Vagina (tissue), 2 donors: ENCODE measurements at regions not wholly inside any gene's neighbourhood (a gene's known extent, or its start where the extent isn't known, plus 50 kb on each side); places are given as distances from the start of the nearest gene placed in this dataset.

ENCODE experiments used
- DNase-seq, 2 donors: peaks; one replicate each; pipeline ENCODE4 v3.0.0-alpha.2; 2017; ENCODE audit errors: extremely low spot score in 2 of 2
- H3K27ac ChIP-seq: fragments of 200-600 bp; sonication (generic); one replicate; pipeline ENCODE4 v1.5.1; 2019
- H3K27me3 ChIP-seq: fragments of 200-600 bp; sonication (generic); one replicate; pipeline ENCODE4 v1.5.1; 2019
- H3K36me3 ChIP-seq, 2 donors: fragments of 200-600 bp; sonication (generic); one replicate each; pipeline ENCODE4 v1.5.1; 2017 to 2019
- H3K4me1 ChIP-seq: fragments of 200-600 bp; sonication (generic); one replicate; pipeline ENCODE4 v1.5.1; 2019
- H3K4me3 ChIP-seq, 2 donors: fragments of 200-600 bp; sonication (generic); 1 replicate in 1 of 2; 2 replicates in 1 of 2; pipeline ENCODE4 v1.5.1; 2016 to 2019
- H3K9me3 ChIP-seq: fragments of 200-600 bp; sonication (generic); one replicate; pipeline ENCODE4 v1.5.1; 2019
- POLR2A ChIP-seq, 2 donors: fragments of 450-650 bp; IDR thresholded peaks; one replicate each; pipeline ENCODE4 v1.6.1; 2017; ENCODE audit warnings: antibody characterized with exemption in 2 of 2, mild to moderate bottlenecking in 2 of 2, moderate library complexity in 2 of 2
- POLR2AphosphoS5 ChIP-seq, 2 donors: sonication (generic); formaldehyde crosslinking; IDR thresholded peaks; one replicate each; pipeline ENCODE4 v1.9.0; 2017; ENCODE audit warnings: antibody characterized with exemption in 2 of 2, mild to moderate bottlenecking in 2 of 2, low read depth in 1 of 2; ENCODE audit not compliant: insufficient read depth in 1 of 2
- intact Hi-C: fragments of 100-400 bp; cut with DNase I; formaldehyde crosslinking; loops from one replicate; pipeline ENCODE4 v1.15.1; 2023
- TF ChIP-seq, protein P1 (sequence below), 3 experiments: fragments of 450-650 bp in 2 of 3; fragments of 200-600 bp in 1 of 3; sonication (generic) in 1 of 3; IDR thresholded peaks; one replicate each; pipeline ENCODE4 v1.5.1; 2017 to 2019; ENCODE audit warnings: antibody characterized with exemption in 3 of 3, mild to moderate bottlenecking in 2 of 3, moderate library complexity in 2 of 3

DNA sequence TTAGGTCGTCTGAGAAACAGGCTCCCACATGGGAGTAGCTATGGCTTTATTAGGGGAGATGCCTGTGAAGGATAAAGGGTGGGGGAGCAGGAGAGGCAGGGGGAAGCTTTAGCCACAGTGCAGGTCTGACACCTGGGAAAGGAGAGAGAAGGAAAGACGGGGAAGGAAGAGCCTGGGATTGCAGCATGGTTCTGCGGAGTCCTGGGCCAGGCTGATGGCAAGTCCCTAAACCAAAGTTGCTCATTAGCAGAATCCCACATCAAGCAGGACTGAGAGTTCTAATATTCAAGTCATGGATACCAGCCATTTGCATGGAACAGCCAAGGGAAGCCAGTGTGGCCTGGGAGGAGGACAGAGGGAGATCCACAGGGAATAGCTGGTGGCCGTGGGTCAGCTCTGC, 414.8 kb downstream of the RPS24 start:
- no peaks in the 10 kb centered on the region for H3K9me3 ChIP-seq
- no peak for DNase-seq
- TF ChIP-seq POLR2A (IDR thresholded peaks at IDR 0.05) (no peak), POLR2AphosphoS5 (IDR thresholded peaks at IDR 0.05; ENCODE audit: insufficient read depth in 1 of 2, low read depth in 1 of 2) (no peak)
- TF ChIP-seq, protein P1, sequence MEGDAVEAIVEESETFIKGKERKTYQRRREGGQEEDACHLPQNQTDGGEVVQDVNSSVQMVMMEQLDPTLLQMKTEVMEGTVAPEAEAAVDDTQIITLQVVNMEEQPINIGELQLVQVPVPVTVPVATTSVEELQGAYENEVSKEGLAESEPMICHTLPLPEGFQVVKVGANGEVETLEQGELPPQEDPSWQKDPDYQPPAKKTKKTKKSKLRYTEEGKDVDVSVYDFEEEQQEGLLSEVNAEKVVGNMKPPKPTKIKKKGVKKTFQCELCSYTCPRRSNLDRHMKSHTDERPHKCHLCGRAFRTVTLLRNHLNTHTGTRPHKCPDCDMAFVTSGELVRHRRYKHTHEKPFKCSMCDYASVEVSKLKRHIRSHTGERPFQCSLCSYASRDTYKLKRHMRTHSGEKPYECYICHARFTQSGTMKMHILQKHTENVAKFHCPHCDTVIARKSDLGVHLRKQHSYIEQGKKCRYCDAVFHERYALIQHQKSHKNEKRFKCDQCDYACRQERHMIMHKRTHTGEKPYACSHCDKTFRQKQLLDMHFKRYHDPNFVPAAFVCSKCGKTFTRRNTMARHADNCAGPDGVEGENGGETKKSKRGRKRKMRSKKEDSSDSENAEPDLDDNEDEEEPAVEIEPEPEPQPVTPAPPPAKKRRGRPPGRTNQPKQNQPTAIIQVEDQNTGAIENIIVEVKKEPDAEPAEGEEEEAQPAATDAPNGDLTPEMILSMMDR (IDR thresholded peaks at IDR 0.05) = no peak
- no peaks in the 10 kb centered on the region for H3K36me3 ChIP-seq
- H3K4me1 ChIP-seq = no peaks in the 10 kb centered on the region
- H3K4me3 ChIP-seq = no peak overlapping the region
- no peak overlapping the region for H3K27ac ChIP-seq
- intact Hi-C loops = no loop called here
- H3K27me3 ChIP-seq = no peaks in the 10 kb centered on the region

DNA sequence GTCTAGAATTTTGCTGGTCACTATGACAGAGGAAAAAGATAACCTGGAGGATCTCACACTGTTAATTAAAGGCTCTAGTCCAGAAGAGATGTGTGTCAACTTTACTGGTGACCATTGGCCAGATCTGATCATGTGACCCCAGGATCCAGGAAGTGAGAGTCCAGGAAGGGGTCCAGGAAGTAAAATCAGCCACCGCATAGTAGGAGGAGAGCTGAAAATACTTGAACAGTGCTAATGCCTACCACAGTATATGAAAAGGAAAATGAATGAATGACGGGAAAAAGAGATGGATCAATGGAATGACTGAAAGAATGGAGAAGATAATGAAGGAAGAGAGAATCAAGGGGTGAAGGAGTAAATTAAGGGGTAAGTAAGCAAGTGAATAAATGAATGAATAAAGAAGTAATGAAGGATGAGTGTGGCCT, 415.3 kb downstream of the RPS24 start:
- Histone ChIP-seq H3K4me3 (no peak overlapping the region), H3K9me3 (no peaks in the 10 kb centered on the region), H3K36me3 (no peaks in the 10 kb centered on the region), H3K27ac (no peak overlapping the region), H3K27me3 (no peaks in the 10 kb centered on the region), H3K4me1 (no peaks in the 10 kb centered on the region)
- TF ChIP-seq POLR2A (IDR thresholded peaks at IDR 0.05) (no peak), POLR2AphosphoS5 (IDR thresholded peaks at IDR 0.05; ENCODE audit: insufficient read depth in 1 of 2, low read depth in 1 of 2) (no peak)
- TF ChIP-seq, protein P1 (IDR thresholded peaks at IDR 0.05) = no peak
- DNase-seq = no peak
- intact Hi-C loops = no loop called here

DNA sequence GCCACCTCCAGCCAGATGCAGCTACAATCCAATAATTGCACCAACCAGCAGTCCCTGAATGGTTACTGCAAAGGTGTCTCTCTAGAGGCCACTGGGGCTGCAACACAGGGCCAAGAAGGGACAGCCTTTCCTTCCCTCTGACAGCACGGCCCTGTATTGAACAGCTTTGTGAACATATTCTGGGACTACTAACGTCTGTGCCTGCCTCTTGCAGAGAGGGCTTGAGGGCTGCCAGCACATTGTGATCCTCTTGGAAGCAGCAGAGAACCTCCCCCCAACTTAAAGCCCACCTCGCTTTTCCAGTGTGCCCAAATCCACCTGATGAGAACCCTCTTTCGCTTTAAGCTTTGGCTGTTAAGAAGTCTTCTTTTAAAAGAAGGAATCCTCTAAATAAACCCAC, 415.9 kb downstream of the RPS24 start:
- Histone ChIP-seq H3K27me3 (no peaks in the 10 kb centered on the region), H3K27ac (no peak overlapping the region), H3K36me3 (no peaks in the 10 kb centered on the region), H3K4me1 (no peaks in the 10 kb centered on the region), H3K9me3 (no peaks in the 10 kb centered on the region), H3K4me3 (no peak overlapping the region)
- intact Hi-C loops = no loop called here
- no peak for TF ChIP-seq POLR2A (IDR thresholded peaks at IDR 0.05)
- no peak for TF ChIP-seq POLR2AphosphoS5 (IDR thresholded peaks at IDR 0.05; ENCODE audit: insufficient read depth in 1 of 2, low read depth in 1 of 2)
- TF ChIP-seq, protein P1 (IDR thresholded peaks at IDR 0.05) = no peak
- DNase-seq = no peak

DNA sequence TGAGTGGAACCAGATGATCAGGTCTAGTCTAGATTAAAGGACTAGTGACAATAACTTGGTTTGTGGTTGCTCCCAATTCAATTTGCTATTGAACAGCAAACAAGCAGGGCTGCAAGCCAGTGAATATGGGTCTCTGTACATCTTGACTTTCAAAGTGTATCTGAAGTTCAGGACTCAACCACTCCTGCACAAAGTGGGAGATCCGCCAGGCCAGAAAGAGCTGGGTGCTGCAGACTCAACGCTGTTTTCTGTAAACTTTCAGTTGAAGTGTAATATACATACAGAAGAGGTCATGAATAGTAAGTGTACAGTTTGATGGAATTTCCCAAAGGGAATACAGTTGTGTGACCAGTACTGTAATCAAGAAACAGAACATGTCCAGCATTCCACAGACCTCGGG, 416.6 kb downstream of the RPS24 start:
- intact Hi-C loops = no loop called here
- TF ChIP-seq, protein P1 (IDR thresholded peaks at IDR 0.05) = no peak
- TF ChIP-seq POLR2A (IDR thresholded peaks at IDR 0.05) = no peak
- TF ChIP-seq POLR2AphosphoS5 (IDR thresholded peaks at IDR 0.05; ENCODE audit: insufficient read depth in 1 of 2, low read depth in 1 of 2) = no peak

DNA sequence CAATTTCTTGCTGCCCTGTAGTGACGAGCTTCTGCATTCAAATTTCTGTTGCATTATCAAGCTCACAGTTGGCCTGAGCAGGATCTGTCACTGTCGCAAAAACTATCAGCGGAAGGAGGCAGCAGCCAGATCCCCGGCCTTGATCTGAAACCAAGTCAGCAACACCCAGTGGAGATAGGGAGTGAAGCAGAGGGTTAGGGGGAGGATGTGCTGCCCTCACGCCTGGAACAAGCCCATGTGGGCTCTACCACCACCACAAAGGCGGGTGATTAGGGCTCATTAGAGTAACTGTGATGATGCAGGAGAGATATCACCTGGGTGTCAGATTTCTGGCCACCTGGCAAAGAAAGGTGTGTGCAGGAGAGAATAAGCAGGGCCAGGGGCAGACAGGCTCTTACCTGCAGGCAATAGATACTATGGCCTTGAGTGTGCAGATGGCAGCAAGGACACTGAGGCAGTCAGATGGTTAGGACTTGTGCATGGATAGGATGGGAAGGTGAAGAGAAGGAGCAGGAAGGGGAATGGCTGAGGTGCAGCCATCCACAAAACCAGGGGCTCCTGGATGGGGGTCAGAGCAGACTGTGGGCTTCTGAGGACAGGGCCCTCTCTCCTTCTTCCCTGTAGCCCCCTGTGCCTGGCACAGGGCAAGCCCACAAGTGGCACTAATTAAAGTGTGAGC, 417.3 kb downstream of the RPS24 start:
- H3K4me3 ChIP-seq = no peak overlapping the region
- no peak for TF ChIP-seq POLR2AphosphoS5 (IDR thresholded peaks at IDR 0.05; ENCODE audit: insufficient read depth in 1 of 2, low read depth in 1 of 2)
- TF ChIP-seq, protein P1 (IDR thresholded peaks at IDR 0.05) = no peak
- no peaks in the 10 kb centered on the region for H3K9me3 ChIP-seq
- H3K4me1 ChIP-seq = no peaks in the 10 kb centered on the region
- DNase-seq = no peak
- no peak overlapping the region for H3K27ac ChIP-seq
- no peaks in the 10 kb centered on the region for H3K36me3 ChIP-seq
- intact Hi-C loops = no loop called here
- no peaks in the 10 kb centered on the region for H3K27me3 ChIP-seq

More for the DNA sequence above, 416.6 kb downstream of the RPS24 start:
- Histone ChIP-seq H3K36me3 (no peaks in the 10 kb centered on the region), H3K4me1 (no peaks in the 10 kb centered on the region), H3K9me3 (no peaks in the 10 kb centered on the region), H3K27ac (no peak overlapping the region), H3K27me3 (no peaks in the 10 kb centered on the region), H3K4me3 (no peak overlapping the region)
- DNase-seq = no peak
